OCI-LY7 (cell line): ENCODE measurements at regions not wholly inside any gene's neighbourhood (a gene's known extent, or its start where the extent isn't known, plus 50 kb on each side); places are given as distances from the start of the nearest gene placed in this dataset.

Source experiments
- BruUV-seq: library from RNA; stranded (reverse); fragments of 400-500 nt; replicated peaks from 2 replicates; lab custom pipeline; 2021; lab: Mats Ljungman, UMichigan
- CTCF ChIA-PET: fragments of 300-600 bp; sonication (Branson Sonifier 250); formaldehyde crosslinking; loops from one replicate; lab custom pipeline; 2022; ENCODE audit warnings: antibody characterized with exemption; ENCODE audit not compliant: unreplicated experiment; lab: Charles Lee
- POLR2A ChIA-PET: fragments of 300-600 bp; sonication (Branson Sonifier 250); formaldehyde crosslinking; loops from one replicate; lab custom pipeline; 2022; ENCODE audit warnings: antibody characterized with exemption; lab: Charles Lee
- DNase-seq: peaks from one replicate; pipeline ENCODE4 v3.0.0-alpha.2; 2015; ENCODE audit warnings: low spot score
- H2AFZ ChIP-seq: fragments of 200-600 bp; sonication (generic), shearing (Covaris generic); 2 replicates; pipeline ENCODE4 v1.6.1; 2014; ENCODE audit warnings: mild to moderate bottlenecking, antibody characterized with exemption, low read length, moderate library complexity
- H3K27ac ChIP-seq: fragments of 200-600 bp; sonication (generic); 2 replicates; pipeline ENCODE4 v1.5.1; 2014; ENCODE audit warnings: mixed run types, low read depth, mild to moderate bottlenecking, moderate library complexity, low read length, inconsistent platforms; ENCODE audit not compliant: poor library complexity, severe bottlenecking
- H3K36me3 ChIP-seq: fragments of 200-600 bp; sonication (generic); 2 replicates; pipeline ENCODE4 v1.6.1; 2014; ENCODE audit warnings: mild to moderate bottlenecking, antibody characterized with exemption, low read length, moderate library complexity, mixed read lengths; ENCODE audit not compliant: insufficient read depth
- H3K4me1 ChIP-seq: fragments of 200-600 bp; sonication (generic); 2 replicates; pipeline ENCODE4 v1.5.1; 2014; ENCODE audit warnings: mild to moderate bottlenecking, low read length; ENCODE audit not compliant: insufficient read depth, poor library complexity, severe bottlenecking
- H3K4me2 ChIP-seq: fragments of 200-600 bp; sonication (generic); 2 replicates; pipeline ENCODE4 v1.6.1; 2014; ENCODE audit warnings: mild to moderate bottlenecking, low read length
- H3K4me3 ChIP-seq: fragments of 200-600 bp; sonication (generic); 2 replicates; pipeline ENCODE4 v1.5.1; 2014; ENCODE audit warnings: mild to moderate bottlenecking, low read depth, low read length; ENCODE audit not compliant: poor library complexity, severe bottlenecking
- H3K79me2 ChIP-seq: fragments of 200-600 bp; sonication (generic); 2 replicates; pipeline ENCODE4 v1.6.1; 2016; ENCODE audit warnings: low read depth, mild to moderate bottlenecking, low read length, moderate library complexity, mixed read lengths; ENCODE audit not compliant: insufficient read depth
- H3K9me2 ChIP-seq: fragments of 200-600 bp; sonication (generic); 2 replicates; pipeline ENCODE4 v1.6.1; 2016; ENCODE audit warnings: mild to moderate bottlenecking, low read length, mixed read lengths; ENCODE audit not compliant: insufficient read depth
- H3K9me3 ChIP-seq: fragments of 200-600 bp; sonication (generic); 2 replicates; pipeline ENCODE4 v1.6.1; 2014; ENCODE audit warnings: mild to moderate bottlenecking, mixed run types, low read length, mixed read lengths
- H4K20me1 ChIP-seq: fragments of 200-600 bp; sonication (generic); 2 replicates; pipeline ENCODE4 v1.6.1; 2014; ENCODE audit warnings: mild to moderate bottlenecking, antibody characterized with exemption, low read length, moderate library complexity, mixed read lengths; ENCODE audit not compliant: insufficient read depth
- CTCF ChIP-seq: fragments of 200-600 bp; sonication (generic); conservative IDR thresholded peaks from 2 replicates; pipeline ENCODE4 v1.5.1; 2014; ENCODE audit warnings: mild to moderate bottlenecking, antibody characterized with exemption, low read length, moderate library complexity, mixed read lengths
- EZH2phosphoT487 ChIP-seq: fragments of 200-600 bp; sonication (generic); IDR thresholded peaks from 2 replicates; pipeline ENCODE4 v1.6.1; 2018; ENCODE audit warnings: low read depth, borderline replicate concordance, mild to moderate bottlenecking, mixed run types, antibody characterized with exemption, low read length, moderate library complexity, mixed read lengths
- intact Hi-C: fragments of 100-400 bp; cut with micrococcal nuclease; formaldehyde crosslinking; loops from one replicate; pipeline ENCODE4 v1.10.0; 2022; ENCODE audit not compliant: unreplicated experiment

- H3K4me3 ChIP-seq = no peak overlapping the region
- no peaks in the 10 kb centered on the region for H3K79me2 ChIP-seq
- no peaks in the 10 kb centered on the region for H4K20me1 ChIP-seq
- TF ChIP-seq EZH2phosphoT487 (no peak), CTCF (no peak)
- no peak overlapping the region for H2AFZ ChIP-seq
- no peak for DNase-seq
- no peaks in the 10 kb centered on the region for H3K9me2 ChIP-seq
- CTCF ChIA-PET = no interaction called here
- no peaks in the 10 kb centered on the region for H3K36me3 ChIP-seq
- H3K9me3 ChIP-seq = no peaks in the 10 kb centered on the region
- POLR2A ChIA-PET = interaction anchor here (0.6 kb wide), 2 partner anchors 66 to 804 kb away, joined by 3 to 5 read pairs; no protein-coding TSS in a partner anchor
- H3K4me2 ChIP-seq = no peak overlapping the region
- H3K27ac ChIP-seq = no peak overlapping the region
- no TSS peak for BruUV-seq
- intact Hi-C loops = no loop called here
- no peaks in the 10 kb centered on the region for H3K4me1 ChIP-seq
Observed at GRCh38 chr1:241417258-241417657, 60.3 kb upstream of the RGS7 start.

GRCh38 chr1:241413974-241414373, 57.0 kb upstream of the RGS7 start:
- no peaks in the 10 kb centered on the region for H3K79me2 ChIP-seq
- H3K9me2 ChIP-seq = no peaks in the 10 kb centered on the region
- no peaks in the 10 kb centered on the region for H3K36me3 ChIP-seq
- ChIA-PET CTCF (no interaction called here), POLR2A (interaction anchor here (0.6 kb wide), 1 partner anchor 428 kb away, joined by 3 read pairs; no protein-coding TSS in a partner anchor)
- no peaks in the 10 kb centered on the region for H3K9me3 ChIP-seq
- DNase-seq = no peak
- no peak overlapping the region for H3K27ac ChIP-seq
- intact Hi-C loops = no loop called here
- H3K4me1 ChIP-seq = no peaks in the 10 kb centered on the region
- H3K4me2 ChIP-seq = no peak overlapping the region
- TF ChIP-seq CTCF (no peak), EZH2phosphoT487 (no peak)
- H4K20me1 ChIP-seq = no peaks in the 10 kb centered on the region
- no peak overlapping the region for H2AFZ ChIP-seq
- BruUV-seq = no TSS peak
- H3K4me3 ChIP-seq = no peak overlapping the region

- intact Hi-C loops = no loop called here
- ChIA-PET POLR2A (interaction anchor here (0.5 kb wide), 1 partner anchor 13 kb away, joined by 3 read pairs; no protein-coding TSS in a partner anchor), CTCF (no interaction called here)
- Histone ChIP-seq H3K4me1 (no peaks in the 10 kb centered on the region), H3K4me2 (no peak overlapping the region), H3K79me2 (no peaks in the 10 kb centered on the region), H2AFZ (no peak overlapping the region), H3K36me3 (no peaks in the 10 kb centered on the region), H4K20me1 (no peaks in the 10 kb centered on the region), H3K9me2 (no peaks in the 10 kb centered on the region), H3K27ac (no peak overlapping the region), H3K4me3 (no peak overlapping the region), H3K9me3 (no peaks in the 10 kb centered on the region)
- no peak for DNase-seq
- TF ChIP-seq CTCF = no peak
- no peak for TF ChIP-seq EZH2phosphoT487
- no TSS peak for BruUV-seq
Observed at GRCh38 chr1:241413386-241413785, 56.4 kb upstream of the RGS7 start.
